Chondrocyte (in vitro differentiated cells): ENCODE measurements at regions not wholly inside any gene's neighbourhood (a gene's known extent, or its start where the extent isn't known, plus 50 kb on each side); places are given as distances from the start of the nearest gene placed in this dataset.

Experiments used
- DNase-seq: peaks from one replicate; pipeline ENCODE4 v3.0.0; 2021; ENCODE audit warnings: mixed read lengths, low spot score
- H3K27ac Mint-ChIP-seq: one replicate; pipeline ENCODE4 v1.8.0; 2021; ENCODE audit warnings: mild to moderate bottlenecking, moderate library complexity, mixed read lengths; ENCODE audit not compliant: unreplicated experiment
- H3K27me3 Mint-ChIP-seq: 2 replicates; pipeline ENCODE4 v1.8.0; 2021; ENCODE audit warnings: low read depth, mixed read lengths
- H3K36me3 Mint-ChIP-seq: 2 replicates; pipeline ENCODE4 v1.8.0; 2021; ENCODE audit warnings: low read depth, mixed read lengths
- H3K4me1 Mint-ChIP-seq: 2 replicates; pipeline ENCODE4 v1.8.0; 2021; ENCODE audit warnings: low read depth, mild to moderate bottlenecking, mixed read lengths
- H3K4me3 Mint-ChIP-seq: one replicate; pipeline ENCODE4 v1.8.0; 2021; ENCODE audit warnings: mild to moderate bottlenecking, moderate library complexity, mixed read lengths; ENCODE audit not compliant: unreplicated experiment
- H3K9me3 Mint-ChIP-seq: 2 replicates; pipeline ENCODE4 v1.8.0; 2021; ENCODE audit warnings: low read depth, mixed read lengths
- TF ChIP-seq, protein P1 (sequence below): fragments of 200-600 bp; sonication (generic); IDR thresholded peaks from 2 replicates; pipeline ENCODE4 v1.5.0; 2021; ENCODE audit warnings: antibody characterized with exemption, mild to moderate bottlenecking, moderate library complexity

DNA sequence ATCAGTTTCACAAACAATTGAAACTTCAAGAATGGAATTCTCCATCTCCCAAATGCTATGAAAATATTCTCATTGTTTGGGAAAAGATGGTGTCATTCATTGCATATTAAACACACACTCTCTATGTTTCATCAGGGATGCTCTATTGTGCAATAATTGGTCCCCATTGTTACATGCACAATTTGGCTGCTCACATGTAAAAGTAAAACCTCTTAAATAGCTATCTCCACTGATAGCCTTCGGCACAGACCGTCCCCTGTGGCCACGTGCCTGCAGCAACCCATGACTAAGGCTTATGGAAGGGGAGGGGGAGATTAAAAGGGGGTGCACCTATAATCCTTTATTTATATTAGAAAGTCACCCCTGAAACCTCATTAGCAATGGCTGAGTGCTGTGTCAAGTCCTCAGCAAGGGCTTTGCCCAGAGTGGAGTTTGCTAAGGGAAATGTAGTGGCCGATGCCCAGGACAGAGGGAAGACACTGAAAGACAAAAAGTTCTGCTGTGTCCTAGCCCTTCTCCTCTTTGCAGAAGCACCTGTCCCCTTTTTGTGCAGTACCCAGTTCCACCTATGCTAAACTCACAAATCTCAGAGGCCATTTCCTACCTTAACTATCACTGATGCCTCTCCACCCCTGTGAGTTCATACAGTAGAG lies 309.6 kb upstream of the ESRRG start:
- Mint-ChIP-seq H3K4me3 (no peak overlapping the region), H3K9me3 (peaks cover 4% of the 10 kb centered on the region), H3K36me3 (no peaks in the 10 kb centered on the region), H3K27me3 (no peaks in the 10 kb centered on the region), H3K4me1 (no peaks in the 10 kb centered on the region), H3K27ac (no peak overlapping the region)
- DNase-seq = no peak
- TF ChIP-seq, protein P1, sequence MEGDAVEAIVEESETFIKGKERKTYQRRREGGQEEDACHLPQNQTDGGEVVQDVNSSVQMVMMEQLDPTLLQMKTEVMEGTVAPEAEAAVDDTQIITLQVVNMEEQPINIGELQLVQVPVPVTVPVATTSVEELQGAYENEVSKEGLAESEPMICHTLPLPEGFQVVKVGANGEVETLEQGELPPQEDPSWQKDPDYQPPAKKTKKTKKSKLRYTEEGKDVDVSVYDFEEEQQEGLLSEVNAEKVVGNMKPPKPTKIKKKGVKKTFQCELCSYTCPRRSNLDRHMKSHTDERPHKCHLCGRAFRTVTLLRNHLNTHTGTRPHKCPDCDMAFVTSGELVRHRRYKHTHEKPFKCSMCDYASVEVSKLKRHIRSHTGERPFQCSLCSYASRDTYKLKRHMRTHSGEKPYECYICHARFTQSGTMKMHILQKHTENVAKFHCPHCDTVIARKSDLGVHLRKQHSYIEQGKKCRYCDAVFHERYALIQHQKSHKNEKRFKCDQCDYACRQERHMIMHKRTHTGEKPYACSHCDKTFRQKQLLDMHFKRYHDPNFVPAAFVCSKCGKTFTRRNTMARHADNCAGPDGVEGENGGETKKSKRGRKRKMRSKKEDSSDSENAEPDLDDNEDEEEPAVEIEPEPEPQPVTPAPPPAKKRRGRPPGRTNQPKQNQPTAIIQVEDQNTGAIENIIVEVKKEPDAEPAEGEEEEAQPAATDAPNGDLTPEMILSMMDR = no peak

- H3K9me3 Mint-ChIP-seq = no peaks in the 10 kb centered on the region
- TF ChIP-seq, protein P1 = no peak
- H3K4me1 Mint-ChIP-seq = no peaks in the 10 kb centered on the region
- no peak for DNase-seq
- no peaks in the 10 kb centered on the region for H3K27me3 Mint-ChIP-seq
- no peak overlapping the region for H3K27ac Mint-ChIP-seq
- no peaks in the 10 kb centered on the region for H3K36me3 Mint-ChIP-seq
- H3K4me3 Mint-ChIP-seq = no peak overlapping the region
Observed at GRCh38 chr1:217029281-217030157, 306.3 kb upstream of the ESRRG start.

- Mint-ChIP-seq H3K36me3 (no peaks in the 10 kb centered on the region), H3K4me3 (no peak overlapping the region), H3K27me3 (peaks cover 1% of the 10 kb centered on the region), H3K9me3 (no peaks in the 10 kb centered on the region), H3K4me1 (no peaks in the 10 kb centered on the region), H3K27ac (no peak overlapping the region)
- DNase-seq = no peak
- TF ChIP-seq, protein P1 = no peak
Observed at GRCh38 chr1:217027403-217028080, 304.3 kb upstream of the ESRRG start.

DNA sequence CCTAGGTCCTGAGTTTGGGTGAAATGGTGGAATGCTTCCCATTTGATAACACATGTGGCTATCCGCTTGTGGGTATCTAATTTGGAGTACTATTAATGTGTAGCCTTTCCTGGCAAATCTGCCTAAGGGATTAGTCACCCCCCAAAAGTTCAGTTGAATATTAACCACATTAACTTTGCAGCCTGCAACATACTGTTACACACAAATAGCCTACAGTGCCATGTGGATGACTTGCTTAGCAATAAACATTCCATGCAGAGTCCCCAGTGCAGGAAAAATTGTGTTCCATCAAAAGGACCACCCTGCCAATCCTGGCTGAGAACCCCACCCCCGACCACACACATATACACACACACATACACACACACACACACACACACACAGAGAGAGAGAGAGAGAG lies 303.3 kb upstream of the ESRRG start:
- Mint-ChIP-seq H3K27me3 (peaks cover 3% of the 10 kb centered on the region), H3K27ac (no peak overlapping the region), H3K36me3 (no peaks in the 10 kb centered on the region), H3K4me3 (no peak overlapping the region), H3K9me3 (no peaks in the 10 kb centered on the region), H3K4me1 (no peaks in the 10 kb centered on the region)
- DNase-seq = no peak
- TF ChIP-seq, protein P1 = no peak

DNA sequence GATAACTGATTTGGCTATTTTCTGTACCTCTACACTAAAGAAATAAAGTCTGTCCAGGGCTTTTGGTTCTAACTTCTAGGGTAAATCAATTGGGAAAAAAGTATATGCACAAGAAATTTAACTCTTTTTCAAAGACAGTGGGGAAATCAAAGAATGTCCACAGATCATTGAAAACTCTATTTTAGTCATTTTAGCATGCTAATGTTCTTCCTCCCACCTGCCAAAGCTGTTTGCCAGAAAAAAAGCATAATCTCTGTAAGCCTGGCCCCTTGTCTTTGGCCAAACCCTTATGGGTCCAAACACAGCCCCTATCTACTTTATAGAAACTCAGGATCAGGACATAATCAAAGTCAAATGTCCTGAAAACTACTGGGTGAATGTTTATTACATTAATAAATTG lies 302.2 kb upstream of the ESRRG start:
- no peak overlapping the region for H3K27ac Mint-ChIP-seq
- H3K9me3 Mint-ChIP-seq = no peaks in the 10 kb centered on the region
- DNase-seq = no peak
- TF ChIP-seq, protein P1 = no peak
- H3K36me3 Mint-ChIP-seq = no peaks in the 10 kb centered on the region
- H3K27me3 Mint-ChIP-seq = peaks cover 3% of the 10 kb centered on the region
- H3K4me3 Mint-ChIP-seq = no peak overlapping the region
- H3K4me1 Mint-ChIP-seq = no peaks in the 10 kb centered on the region
